Adrenal gland (tissue), 5 donors: ENCODE measurements at regions not wholly inside any gene's neighbourhood (a gene's known extent, or its start where the extent isn't known, plus 50 kb on each side); places are given as distances from the start of the nearest gene placed in this dataset.

Experiments
- POLR2A ChIP-seq, 2 donors: fragments of 450-650 bp; IDR thresholded peaks; one replicate each; pipeline ENCODE4 v1.6.1; 2017; ENCODE audit warnings: antibody characterized with exemption in 2 of 2, mild to moderate bottlenecking in 2 of 2, moderate library complexity in 1 of 2
- TF ChIP-seq, protein P1 (sequence below), 6 experiments: fragments of 450-650 bp in 4 of 6; fragments of 200-600 bp in 2 of 6; sonication (generic) in 1 of 6; IDR thresholded peaks; 1 replicate in 5 of 6; 2 replicates in 1 of 6; pipeline versions ENCODE4 v1.5.1 to v1.8.0; 2016 to 2021; ENCODE audit warnings: antibody characterized with exemption in 6 of 6, mild to moderate bottlenecking in 2 of 6, moderate library complexity in 1 of 6
- donor health status: DM: no; HTN: no; CAD: no.

DNA sequence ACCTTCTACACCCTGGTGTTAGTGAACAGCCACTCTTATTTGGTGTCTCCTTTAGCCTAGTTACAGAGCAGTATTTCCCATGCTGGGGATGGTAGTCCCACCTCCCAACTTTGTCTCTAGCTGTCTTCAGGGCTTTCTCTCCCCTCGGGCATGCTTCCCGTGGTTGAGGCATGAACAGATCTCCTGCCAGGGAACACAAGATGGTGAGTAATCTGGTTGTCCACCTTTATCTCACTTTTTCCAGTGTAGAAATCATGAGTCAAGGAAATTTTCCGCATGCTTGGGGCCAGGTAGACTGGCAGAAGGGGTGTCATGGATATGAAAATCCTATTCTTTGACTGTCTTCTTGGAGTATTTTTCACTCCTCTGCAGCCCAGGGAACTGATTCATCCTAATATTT is 532.9 kb downstream of the ANXA1 start:
- TF ChIP-seq, protein P1, sequence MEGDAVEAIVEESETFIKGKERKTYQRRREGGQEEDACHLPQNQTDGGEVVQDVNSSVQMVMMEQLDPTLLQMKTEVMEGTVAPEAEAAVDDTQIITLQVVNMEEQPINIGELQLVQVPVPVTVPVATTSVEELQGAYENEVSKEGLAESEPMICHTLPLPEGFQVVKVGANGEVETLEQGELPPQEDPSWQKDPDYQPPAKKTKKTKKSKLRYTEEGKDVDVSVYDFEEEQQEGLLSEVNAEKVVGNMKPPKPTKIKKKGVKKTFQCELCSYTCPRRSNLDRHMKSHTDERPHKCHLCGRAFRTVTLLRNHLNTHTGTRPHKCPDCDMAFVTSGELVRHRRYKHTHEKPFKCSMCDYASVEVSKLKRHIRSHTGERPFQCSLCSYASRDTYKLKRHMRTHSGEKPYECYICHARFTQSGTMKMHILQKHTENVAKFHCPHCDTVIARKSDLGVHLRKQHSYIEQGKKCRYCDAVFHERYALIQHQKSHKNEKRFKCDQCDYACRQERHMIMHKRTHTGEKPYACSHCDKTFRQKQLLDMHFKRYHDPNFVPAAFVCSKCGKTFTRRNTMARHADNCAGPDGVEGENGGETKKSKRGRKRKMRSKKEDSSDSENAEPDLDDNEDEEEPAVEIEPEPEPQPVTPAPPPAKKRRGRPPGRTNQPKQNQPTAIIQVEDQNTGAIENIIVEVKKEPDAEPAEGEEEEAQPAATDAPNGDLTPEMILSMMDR (IDR thresholded peaks at IDR 0.05), result no peak
- no peak for TF ChIP-seq POLR2A (IDR thresholded peaks at IDR 0.05)
